Ecto neural progenitor cell (in vitro differentiated cells): ENCODE measurements at regions not wholly inside any gene's neighbourhood (a gene's known extent, or its start where the extent isn't known, plus 50 kb on each side); places are given as distances from the start of the nearest gene placed in this dataset.

Source experiments
- DNase-seq: peaks from one replicate; pipeline ENCODE4 v3.0.0-alpha.2; 2018; ENCODE audit warnings: low spot score

DNA sequence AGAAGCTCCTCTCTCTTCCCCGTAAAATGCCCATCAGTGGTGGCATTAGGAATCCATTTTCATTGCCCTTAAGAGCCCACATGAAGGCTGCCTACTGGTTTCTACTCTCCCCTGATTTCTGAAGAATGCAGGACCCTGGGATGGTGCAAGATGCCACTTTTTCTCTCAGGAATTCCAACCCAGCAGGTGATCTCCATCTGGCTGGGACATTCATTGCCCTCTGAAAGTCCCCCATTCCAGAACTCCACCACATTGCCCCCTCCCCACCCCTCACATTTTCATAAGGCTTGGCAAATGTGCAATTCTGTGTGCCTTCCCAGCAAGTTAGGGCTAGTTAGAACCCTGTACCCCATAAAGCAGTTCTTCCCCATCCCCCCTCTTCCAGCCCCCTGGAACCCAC, 88.0 kb downstream of the BANF2 start:
- no peak for DNase-seq

DNA sequence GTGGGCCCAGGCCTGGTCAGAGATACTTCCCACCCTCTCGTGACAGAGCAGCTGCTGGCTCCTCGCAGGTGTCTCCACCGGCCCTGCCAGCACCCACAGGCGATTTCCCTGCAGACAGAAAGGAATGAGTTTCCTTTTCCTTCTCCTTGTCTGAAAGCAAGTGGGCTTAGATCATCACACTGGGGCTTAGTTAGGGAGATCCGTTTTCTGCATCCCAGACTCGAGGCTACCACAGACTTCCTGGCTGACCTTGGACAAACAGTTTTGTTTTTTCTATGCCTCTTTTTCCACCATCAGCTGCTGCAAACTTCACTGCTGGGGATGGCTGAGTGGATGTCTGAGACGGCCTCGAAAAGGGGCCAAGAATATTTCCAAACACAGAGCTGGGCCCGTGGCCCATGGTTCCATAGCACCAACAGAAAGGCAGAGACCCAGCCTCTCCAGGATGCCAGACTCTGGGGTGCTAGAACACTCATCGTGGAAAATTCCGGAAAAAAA, 86.5 kb downstream of the BANF2 start:
- DNase-seq: no peak
